Neural crest cell (in vitro differentiated cells): ENCODE measurements at regions not wholly inside any gene's neighbourhood (a gene's known extent, or its start where the extent isn't known, plus 50 kb on each side); places are given as distances from the start of the nearest gene placed in this dataset.

Experiments
- DNase-seq: peaks from one replicate; pipeline ENCODE4 v3.0.0; 2021; ENCODE audit warnings: low read depth, mixed read lengths, low spot score
- H3K27ac Mint-ChIP-seq: one replicate; pipeline ENCODE4 v1.8.0; 2021; ENCODE audit warnings: mild to moderate bottlenecking, mixed read lengths; ENCODE audit not compliant: unreplicated experiment
- H3K27me3 Mint-ChIP-seq: 2 replicates; pipeline ENCODE4 v1.8.0; 2021; ENCODE audit warnings: low read depth, mild to moderate bottlenecking, mixed read lengths
- H3K36me3 Mint-ChIP-seq: 2 replicates; pipeline ENCODE4 v1.8.0; 2021; ENCODE audit warnings: low read depth, mild to moderate bottlenecking, mixed read lengths
- H3K4me1 Mint-ChIP-seq: 2 replicates; pipeline ENCODE4 v1.8.0; 2021; ENCODE audit warnings: mixed read lengths
- H3K4me3 Mint-ChIP-seq: one replicate; pipeline ENCODE4 v1.8.0; 2021; ENCODE audit warnings: mild to moderate bottlenecking, mixed read lengths
- H3K9me3 Mint-ChIP-seq: 2 replicates; pipeline ENCODE4 v1.8.0; 2021; ENCODE audit warnings: mixed read lengths
- CTCF ChIP-seq: fragments of 200-600 bp; sonication (generic); conservative IDR thresholded peaks from 2 replicates; pipeline ENCODE4 v1.5.0; 2021; ENCODE audit warnings: antibody characterized with exemption, mild to moderate bottlenecking

DNA sequence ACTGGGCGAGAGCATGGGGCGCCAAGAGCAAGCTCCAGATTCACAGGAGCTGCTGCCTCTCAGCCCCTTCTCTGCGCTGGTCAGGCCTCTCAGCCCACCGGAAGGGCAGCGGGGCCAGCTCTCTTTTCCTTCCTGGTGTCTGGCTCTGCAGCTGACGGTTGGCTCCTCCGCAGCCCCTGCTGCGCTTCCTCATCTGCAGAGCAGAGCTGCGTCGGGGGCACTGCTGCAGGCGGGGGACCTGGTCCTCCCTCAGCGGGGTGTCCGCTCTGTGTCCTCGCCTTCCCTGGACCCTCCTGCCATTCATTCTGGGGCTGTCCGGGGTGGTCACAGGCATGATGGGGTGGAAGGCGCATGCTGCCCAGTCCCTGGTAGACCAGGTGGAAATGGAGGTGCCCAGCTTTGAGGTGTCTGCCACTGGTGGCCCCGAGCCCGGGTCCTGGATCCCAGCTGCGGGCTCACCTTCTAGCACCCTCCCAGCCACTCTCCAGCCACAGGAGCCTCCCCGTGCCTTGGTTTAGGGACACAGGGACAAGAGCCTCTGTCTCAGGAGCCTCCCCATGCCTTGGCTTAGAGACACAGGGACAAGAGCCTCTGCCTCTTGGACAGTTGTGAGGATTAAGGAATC lies 84.8 kb downstream of the IRF8 start:
- peaks cover 43% of the 10 kb centered on the region for H3K27me3 Mint-ChIP-seq
- no peak for DNase-seq
- peaks cover 8% of the 10 kb centered on the region for H3K4me1 Mint-ChIP-seq
- H3K36me3 Mint-ChIP-seq = no peaks in the 10 kb centered on the region
- no peaks in the 10 kb centered on the region for H3K9me3 Mint-ChIP-seq
- H3K4me3 Mint-ChIP-seq = no peak overlapping the region
- H3K27ac Mint-ChIP-seq = no peak overlapping the region
- no peak for TF ChIP-seq CTCF

DNA sequence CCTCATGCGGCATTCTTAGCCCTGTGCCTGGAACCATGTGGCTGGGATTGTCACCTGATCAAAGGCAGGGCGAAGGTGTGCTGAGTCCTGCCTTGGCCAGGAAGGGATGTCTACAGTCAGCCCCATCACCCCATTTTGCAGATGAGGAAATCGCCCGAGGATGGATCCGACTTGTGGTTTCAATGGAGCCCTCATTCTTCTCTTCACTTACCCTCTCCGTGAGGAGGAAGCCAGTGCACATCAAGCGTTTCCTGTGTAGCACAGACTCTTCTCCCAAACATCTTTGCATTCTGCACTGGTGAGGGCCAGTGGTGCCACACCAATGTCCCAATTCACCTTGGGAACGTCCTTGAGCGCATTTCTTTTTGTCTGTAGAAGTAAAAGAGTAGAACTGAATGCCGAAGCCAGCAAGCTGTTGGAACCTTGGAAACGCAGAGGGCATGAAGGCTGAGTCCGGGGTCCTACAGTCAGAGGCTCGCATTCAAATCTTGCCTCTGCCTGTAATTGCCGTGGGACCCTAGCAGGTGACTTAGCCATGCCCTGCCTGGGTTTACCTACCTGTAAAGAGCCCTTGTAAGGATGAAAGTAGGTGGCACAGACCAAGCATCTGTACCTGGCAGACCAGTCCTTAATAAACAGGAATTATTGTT lies 85.4 kb downstream of the IRF8 start:
- DNase-seq = no peak

GRCh38 chr16:85984947-85985451 lies 86.0 kb downstream of the IRF8 start:
- Mint-ChIP-seq H3K36me3 (no peaks in the 10 kb centered on the region), H3K9me3 (no peaks in the 10 kb centered on the region), H3K27ac (no peak overlapping the region), H3K4me3 (no peak overlapping the region), H3K4me1 (peaks cover 4% of the 10 kb centered on the region), H3K27me3 (peaks cover 51% of the 10 kb centered on the region)
- TF ChIP-seq CTCF = no peak
- DNase-seq = no peak

More for the DNA sequence above, 85.4 kb downstream of the IRF8 start:
- Mint-ChIP-seq H3K4me1 (peaks cover 8% of the 10 kb centered on the region), H3K9me3 (no peaks in the 10 kb centered on the region), H3K27me3 (peaks cover 47% of the 10 kb centered on the region), H3K27ac (peak overlapping the region; percentile 84), H3K36me3 (no peaks in the 10 kb centered on the region), H3K4me3 (no peak overlapping the region)
- no peak for TF ChIP-seq CTCF

DNA sequence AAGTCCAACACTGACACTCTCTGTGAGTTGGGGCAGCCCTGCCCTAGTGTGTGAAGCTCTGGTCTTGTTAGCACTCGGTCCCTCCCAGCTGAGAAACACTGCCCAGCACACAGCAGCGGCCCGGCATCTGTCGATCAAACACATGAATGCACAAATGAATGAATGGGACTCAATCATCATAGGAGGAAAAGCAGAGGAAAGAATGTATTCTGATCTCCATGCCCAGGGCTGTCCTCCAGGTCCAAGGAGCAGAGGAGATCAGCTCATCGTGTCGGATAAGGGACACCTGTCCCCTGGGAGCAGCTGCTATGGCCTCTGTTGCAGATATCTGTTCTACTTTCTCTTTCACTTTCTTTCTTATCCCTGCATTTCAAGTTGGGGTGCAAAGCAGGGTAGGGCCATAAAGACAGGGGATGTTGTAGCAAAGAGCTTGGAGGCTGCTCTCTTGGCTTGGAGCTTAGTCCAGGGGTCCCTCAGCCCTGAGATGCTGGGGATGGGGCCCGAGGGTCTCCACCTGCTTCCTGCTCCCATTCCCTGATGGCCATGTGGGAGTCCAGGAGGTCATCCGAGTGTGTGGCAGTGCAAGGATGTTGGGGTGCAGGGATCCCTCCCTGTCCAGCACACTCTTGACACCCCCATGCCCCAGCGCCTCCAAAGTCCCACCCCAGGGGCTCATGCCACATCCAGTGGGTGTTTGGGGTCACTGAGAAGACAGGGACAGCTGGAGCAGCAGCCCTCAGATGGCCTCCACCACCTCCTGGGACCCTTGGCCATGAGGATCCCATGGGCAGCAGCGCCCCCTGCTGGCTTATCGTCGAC lies 88.2 kb downstream of the IRF8 start:
- H3K36me3 Mint-ChIP-seq = no peaks in the 10 kb centered on the region
- H3K4me1 Mint-ChIP-seq = peaks cover under 1% of the 10 kb centered on the region
- no peaks in the 10 kb centered on the region for H3K9me3 Mint-ChIP-seq
- TF ChIP-seq CTCF = peak; percentile 53
- H3K27me3 Mint-ChIP-seq = peaks cover 51% of the 10 kb centered on the region
- no peak overlapping the region for H3K4me3 Mint-ChIP-seq
- H3K27ac Mint-ChIP-seq = no peak overlapping the region
- peak; percentile 26 for DNase-seq

DNA sequence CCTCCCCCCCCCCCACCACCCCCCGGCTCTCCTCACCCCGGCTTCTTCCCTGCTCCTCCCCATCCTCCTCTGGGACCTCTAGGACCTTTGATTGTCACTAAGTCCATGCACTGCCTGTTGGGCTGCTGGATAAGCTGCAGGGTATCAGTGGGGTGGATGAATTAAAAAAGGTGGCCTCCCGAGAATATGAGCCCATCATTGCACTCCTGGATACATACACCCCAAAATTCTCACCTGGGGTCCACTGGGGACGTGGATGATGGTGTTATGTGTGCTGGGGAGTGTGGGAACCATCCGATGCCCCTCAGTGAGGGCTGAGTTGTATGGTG lies 88.8 kb downstream of the IRF8 start:
- no peak for TF ChIP-seq CTCF
- no peak overlapping the region for H3K4me3 Mint-ChIP-seq
- H3K9me3 Mint-ChIP-seq = no peaks in the 10 kb centered on the region
- DNase-seq = no peak
- no peaks in the 10 kb centered on the region for H3K36me3 Mint-ChIP-seq
- H3K27me3 Mint-ChIP-seq = peaks cover 54% of the 10 kb centered on the region
- no peaks in the 10 kb centered on the region for H3K4me1 Mint-ChIP-seq
- no peak overlapping the region for H3K27ac Mint-ChIP-seq
